CD14-positive monocyte (primary cell): ENCODE measurements at regions not wholly inside any gene's neighbourhood (a gene's known extent, or its start where the extent isn't known, plus 50 kb on each side); places are given as distances from the start of the nearest gene placed in this dataset.

ENCODE experiments used
- DNase-seq, 3 donors: peaks; one replicate each; pipeline ENCODE4 v3.0.0-alpha.2; 2011 to 2022
- H2AFZ ChIP-seq: 2 replicates; pipeline ENCODE4 v1.6.0; 2012; ENCODE audit warnings: mild to moderate bottlenecking, low read depth, low read length, inconsistent platforms; ENCODE audit not compliant: insufficient read depth, poor library complexity, severe bottlenecking
- H3K27ac ChIP-seq, 2 donors: 1 replicate in 1 of 2; 2 replicates in 1 of 2; pipeline ENCODE4 v1.5.1; 2012 to 2013; ENCODE audit warnings: low read length in 2 of 2, control low read depth in 1 of 2, inconsistent platforms in 1 of 2, low read depth in 1 of 2, mild to moderate bottlenecking in 1 of 2
- H3K27me3 ChIP-seq, 2 donors: one replicate each; pipeline versions ENCODE4 v1.6.0 to v1.6.1; 2011 to 2013; ENCODE audit warnings: low read length in 2 of 2; ENCODE audit not compliant: control insufficient read depth in 2 of 2, insufficient read depth in 2 of 2
- H3K36me3 ChIP-seq, 2 donors: replicated peaks in 1 of 2; 1 replicate in 1 of 2; 2 replicates in 1 of 2; pipeline versions ENCODE4 v1.5.1 to v1.6.1; 2012 to 2013; ENCODE audit warnings: low read length in 2 of 2, control low read depth in 1 of 2, inconsistent platforms in 1 of 2, mild to moderate bottlenecking in 1 of 2; ENCODE audit not compliant: insufficient read depth in 2 of 2, control insufficient read depth in 1 of 2
- H3K4me1 ChIP-seq, 2 donors: 1 replicate in 1 of 2; 2 replicates in 1 of 2; pipeline versions ENCODE4 v1.5.1 to v1.6.1; 2012 to 2013; ENCODE audit warnings: low read length in 2 of 2, control low read depth in 1 of 2, inconsistent platforms in 1 of 2, mild to moderate bottlenecking in 1 of 2, moderate library complexity in 1 of 2; ENCODE audit not compliant: insufficient read depth in 2 of 2, control insufficient read depth in 1 of 2
- H3K4me2 ChIP-seq: replicated peaks from 2 replicates; pipeline ENCODE3; 2012; ENCODE audit warnings: low read length, moderate library complexity, mild to moderate bottlenecking; ENCODE audit not compliant: poor library complexity, severe bottlenecking; ENCODE audit errors: extremely low read depth
- H3K4me3 ChIP-seq, 3 experiments: fragments of 200-600 bp in 1 of 3; sonication (generic) in 1 of 3; replicated peaks in 1 of 3; 1 replicate in 2 of 3; 2 replicates in 1 of 3; pipeline ENCODE4 v1.5.1; 2011 to 2013; ENCODE audit warnings: low read length in 3 of 3, mild to moderate bottlenecking in 3 of 3, control low read depth in 2 of 3, low read depth in 2 of 3, inconsistent platforms in 1 of 3, moderate library complexity in 1 of 3
- H3K79me2 ChIP-seq: 2 replicates; pipeline ENCODE4 v1.6.0; 2012; ENCODE audit warnings: mild to moderate bottlenecking, control low read depth, inconsistent platforms, low read length, moderate library complexity; ENCODE audit not compliant: insufficient read depth
- H3K9ac ChIP-seq: 2 replicates; pipeline ENCODE4 v1.6.0; 2017; ENCODE audit warnings: low read length, mild to moderate bottlenecking; ENCODE audit not compliant: insufficient read depth, poor library complexity, severe bottlenecking
- H3K9me3 ChIP-seq, 2 donors: replicated peaks in 1 of 2; 1 replicate in 1 of 2; 2 replicates in 1 of 2; pipeline versions ENCODE4 v1.5.1 to v1.6.1; 2012 to 2013; ENCODE audit warnings: low read length in 2 of 2, control low read depth in 1 of 2; ENCODE audit not compliant: control insufficient read depth in 1 of 2, insufficient read depth in 1 of 2
- H4K20me1 ChIP-seq: 2 replicates; pipeline ENCODE4 v1.6.0; 2012; ENCODE audit warnings: mild to moderate bottlenecking, low read length, control low read depth, moderate library complexity; ENCODE audit not compliant: insufficient read depth
- H3K27ac Mint-ChIP-seq, 7 donors: one replicate each; pipeline ENCODE4 v1.8.0; 2020; ENCODE audit warnings: mild to moderate bottlenecking in 7 of 7, mixed read lengths in 7 of 7, moderate library complexity in 6 of 7, inconsistent platforms in 2 of 7
- H3K27me3 Mint-ChIP-seq, 3 donors: one replicate each; pipeline ENCODE4 v1.8.0; 2021 to 2022; ENCODE audit warnings: low read depth in 3 of 3, mild to moderate bottlenecking in 3 of 3, mixed read lengths in 3 of 3, moderate library complexity in 3 of 3, inconsistent platforms in 1 of 3
- H3K36me3 Mint-ChIP-seq, 2 donors: one replicate each; pipeline ENCODE4 v1.8.0; 2020; ENCODE audit warnings: mixed read lengths in 2 of 2, inconsistent platforms in 1 of 2, mild to moderate bottlenecking in 1 of 2
- H3K4me1 Mint-ChIP-seq: one replicate; pipeline ENCODE4 v1.8.0; 2020; ENCODE audit warnings: mild to moderate bottlenecking, mixed read lengths
- H3K4me3 Mint-ChIP-seq, 2 donors: one replicate each; pipeline ENCODE4 v1.8.0; 2020; ENCODE audit warnings: mild to moderate bottlenecking in 2 of 2, mixed read lengths in 2 of 2, moderate library complexity in 1 of 2
- H3K9me3 Mint-ChIP-seq, 7 donors: one replicate each; pipeline ENCODE4 v1.8.0; 2020 to 2022; ENCODE audit warnings: mixed read lengths in 7 of 7, mild to moderate bottlenecking in 6 of 7, moderate library complexity in 6 of 7, inconsistent platforms in 2 of 7
- CTCF ChIP-seq: fragments of 200-600 bp; IDR thresholded peaks from one replicate; pipeline ENCODE4 v1.8.0; 2022; ENCODE audit warnings: antibody characterized with exemption, mild to moderate bottlenecking
- WGBS: methylation state at CpG from one replicate; pipeline ENCODE4 v1.1.5; 2013; ENCODE audit warnings: missing lambda C conversion rate; ENCODE audit not compliant: insufficient coverage; 5-methylcytosine and 5-hydroxymethylcytosine counted together
- intact Hi-C, 2 donors: fragments of 100-400 bp; cut with micrococcal nuclease; formaldehyde crosslinking; loops; one replicate each; pipeline versions ENCODE4 v1.15.0 to v1.15.1; 2023

GRCh38 chr18:69257861-69258458 lies 142.7 kb upstream of the DOK6 start:
- Histone ChIP-seq H3K4me2 (no peak overlapping the region), H3K27ac (no peak overlapping the region), H3K36me3 (no peaks in the 10 kb centered on the region), H3K27me3 (no peaks in the 10 kb centered on the region), H3K9me3 (peaks cover 3 to 10% of the 10 kb centered on the region in 2 donors), H3K79me2 (no peaks in the 10 kb centered on the region), H2AFZ (no peak overlapping the region), H3K4me1 (no peaks in the 10 kb centered on the region), H4K20me1 (no peaks in the 10 kb centered on the region), H3K4me3 (no peak overlapping the region), H3K9ac (no peak overlapping the region)
- H3K4me3 Mint-ChIP-seq: no peak overlapping the region
- no peak for TF ChIP-seq CTCF
- no peak for DNase-seq
- no peaks in the 10 kb centered on the region for H3K27me3 Mint-ChIP-seq
- no peaks in the 10 kb centered on the region for H3K36me3 Mint-ChIP-seq
- 70% methylated on average over 3 of the region's 7 CpGs for WGBS
- intact Hi-C loops: no loop called here
- H3K4me1 Mint-ChIP-seq: no peaks in the 10 kb centered on the region
- no peak overlapping the region for H3K27ac Mint-ChIP-seq
- H3K9me3 Mint-ChIP-seq: peaks cover 0 to 14% (median 8%) of the 10 kb centered on the region in 7 donors

- no peak for DNase-seq
- H3K4me2 ChIP-seq: no peak overlapping the region
- H3K36me3 ChIP-seq: no peaks in the 10 kb centered on the region
- H4K20me1 ChIP-seq: no peaks in the 10 kb centered on the region
- H3K4me3 ChIP-seq: no peak overlapping the region
- peaks cover 0 to 14% (median 7%) of the 10 kb centered on the region in 7 donors for H3K9me3 Mint-ChIP-seq
- H3K79me2 ChIP-seq: no peaks in the 10 kb centered on the region
- no peaks in the 10 kb centered on the region for H3K4me1 ChIP-seq
- no peak overlapping the region for H2AFZ ChIP-seq
- intact Hi-C loops: no loop called here
- 83% methylated on average over 1 of the region's 3 CpGs for WGBS
- no peak for TF ChIP-seq CTCF
- no peaks in the 10 kb centered on the region for H3K4me1 Mint-ChIP-seq
- no peak overlapping the region for H3K27ac ChIP-seq
- no peak overlapping the region for H3K4me3 Mint-ChIP-seq
- no peak overlapping the region for H3K9ac ChIP-seq
- H3K9me3 ChIP-seq: peaks cover 3 to 10% of the 10 kb centered on the region in 2 donors
- H3K36me3 Mint-ChIP-seq: no peaks in the 10 kb centered on the region
- no peaks in the 10 kb centered on the region for H3K27me3 ChIP-seq
- no peak overlapping the region for H3K27ac Mint-ChIP-seq
- H3K27me3 Mint-ChIP-seq: no peaks in the 10 kb centered on the region
Observed at GRCh38 chr18:69259282-69259681, 141.4 kb upstream of the DOK6 start.
